ENCODE measurements at regions not wholly inside any gene's neighbourhood (a gene's known extent, or its start where the extent isn't known, plus 50 kb on each side); places are given as distances from the start of the nearest gene placed in this dataset.

DNA sequence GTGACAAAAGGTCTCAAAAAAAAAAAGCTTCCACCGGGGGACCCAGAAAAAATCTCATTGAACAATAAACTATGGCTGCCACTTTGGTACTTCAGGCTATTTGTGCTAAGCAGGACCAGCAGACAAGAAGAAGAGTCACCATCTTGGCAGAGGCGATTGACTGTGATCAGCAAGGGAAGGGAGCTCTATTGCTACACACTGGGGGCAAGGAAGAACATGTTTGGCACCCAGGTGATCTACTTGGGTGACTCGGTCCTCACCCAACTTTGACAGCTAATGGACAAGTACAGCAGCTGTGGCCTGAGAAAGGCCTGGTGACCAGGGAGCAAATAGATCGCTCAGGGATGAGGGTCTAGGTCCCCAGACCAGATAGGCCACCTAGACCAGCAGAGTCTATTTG lies 53.4 kb upstream of the SRP9 start (continued):
- TF ChIP-seq, protein P1, sequence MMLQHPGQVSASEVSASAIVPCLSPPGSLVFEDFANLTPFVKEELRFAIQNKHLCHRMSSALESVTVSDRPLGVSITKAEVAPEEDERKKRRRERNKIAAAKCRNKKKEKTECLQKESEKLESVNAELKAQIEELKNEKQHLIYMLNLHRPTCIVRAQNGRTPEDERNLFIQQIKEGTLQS (IDR thresholded peaks at IDR 0.05): no peak
- TF ChIP-seq EZH2phosphoT487 (IDR thresholded peaks at IDR 0.05; ENCODE audit: borderline replicate concordance) (no peak), YY1 (IDR thresholded peaks at IDR 0.05; ENCODE audit: extremely low read depth, insufficient replicate concordance, low read depth, low read length) (no peak), EGR1 (IDR thresholded peaks at IDR 0.05; ENCODE audit: low read depth) (no peak)
